ENCODE measurements at regions not wholly inside any gene's neighbourhood (a gene's known extent, or its start where the extent isn't known, plus 50 kb on each side); places are given as distances from the start of the nearest gene placed in this dataset.

DNA sequence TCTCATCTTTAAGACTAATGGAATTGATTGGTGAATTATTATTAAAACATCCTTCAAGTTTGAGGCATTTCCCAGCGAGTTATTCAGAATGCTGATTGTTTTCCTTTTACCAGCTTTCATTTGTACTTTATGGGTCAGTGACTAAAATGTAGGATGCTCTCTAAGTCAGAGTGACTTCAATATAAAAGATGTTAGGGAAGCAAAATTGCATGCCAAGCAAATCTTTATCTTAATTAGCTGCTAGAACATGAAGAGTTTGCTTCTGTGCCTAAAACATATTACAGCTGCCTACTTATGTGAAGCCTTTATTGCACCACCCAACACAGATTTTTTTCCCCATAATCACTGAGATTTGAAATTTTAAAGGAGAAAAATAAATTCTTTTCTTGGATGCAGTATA is 79.8 kb upstream of the CYYR1 start:
- DNase-seq: no peak

DNA sequence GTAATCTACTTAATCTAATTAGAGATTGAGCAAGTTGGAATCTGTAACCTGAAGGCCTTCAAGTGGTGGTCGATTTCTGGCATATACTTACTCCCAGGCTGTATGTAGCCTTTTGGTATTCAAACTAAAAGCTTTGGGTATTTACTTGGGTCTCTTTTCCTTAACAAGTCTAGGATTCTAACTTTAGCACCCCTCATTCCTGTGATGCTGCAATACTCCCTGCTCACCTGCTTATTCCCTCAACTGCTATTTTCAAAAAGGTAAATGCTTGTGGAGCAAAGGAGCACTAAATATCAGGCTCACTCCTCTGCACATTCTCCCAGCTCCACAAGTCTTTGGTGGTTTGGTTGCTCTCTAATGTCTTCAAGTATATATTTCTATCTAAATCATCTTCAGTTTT is 68.0 kb upstream of the CYYR1 start:
- DNase-seq: no peak

DNA sequence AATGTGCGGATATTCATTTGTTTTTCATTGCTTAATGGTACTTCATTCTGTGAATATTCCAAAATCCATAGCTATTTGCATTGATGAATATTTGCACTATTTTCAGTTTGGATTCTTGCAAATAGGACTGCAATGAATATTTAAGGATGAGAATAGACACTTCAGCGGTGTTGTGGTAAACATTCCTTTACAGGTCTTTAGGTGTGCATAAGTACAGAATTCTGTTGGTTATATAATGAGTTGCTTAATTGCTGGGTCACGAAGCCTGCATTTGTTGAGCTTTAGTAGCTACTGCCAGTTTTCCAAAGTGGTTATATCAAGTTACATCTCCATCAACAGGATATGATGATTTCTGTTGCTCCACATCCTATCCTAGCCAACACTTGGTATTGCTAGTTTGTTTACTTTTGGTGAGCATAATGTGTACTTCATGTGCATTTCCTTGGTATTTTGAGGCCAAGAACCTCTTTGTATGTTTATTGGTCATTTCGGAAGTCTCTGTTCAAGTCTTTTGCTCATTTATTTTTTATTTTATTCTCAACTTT is 64.2 kb upstream of the CYYR1 start:
- DNase-seq: no peak

DNA sequence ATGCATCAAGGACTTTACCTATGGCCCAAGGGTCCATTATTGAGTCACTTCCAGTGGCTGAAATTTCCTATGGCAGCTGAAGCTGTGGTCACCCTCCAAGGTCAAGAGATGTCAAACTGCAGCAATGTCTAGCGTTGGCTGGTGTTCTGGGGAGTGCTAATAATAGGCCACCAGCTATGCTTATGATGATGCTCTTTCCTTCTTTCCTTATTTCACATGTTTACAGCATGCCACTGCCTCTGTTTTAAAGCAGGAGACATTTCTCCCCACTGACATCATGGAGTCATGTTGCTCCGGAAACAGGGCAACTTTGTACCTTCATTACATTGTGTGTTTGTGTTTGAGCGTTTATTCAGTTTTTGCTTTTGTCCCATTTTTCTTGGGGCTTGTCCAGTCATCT is 62.6 kb upstream of the CYYR1 start:
- DNase-seq: no peak

DNA sequence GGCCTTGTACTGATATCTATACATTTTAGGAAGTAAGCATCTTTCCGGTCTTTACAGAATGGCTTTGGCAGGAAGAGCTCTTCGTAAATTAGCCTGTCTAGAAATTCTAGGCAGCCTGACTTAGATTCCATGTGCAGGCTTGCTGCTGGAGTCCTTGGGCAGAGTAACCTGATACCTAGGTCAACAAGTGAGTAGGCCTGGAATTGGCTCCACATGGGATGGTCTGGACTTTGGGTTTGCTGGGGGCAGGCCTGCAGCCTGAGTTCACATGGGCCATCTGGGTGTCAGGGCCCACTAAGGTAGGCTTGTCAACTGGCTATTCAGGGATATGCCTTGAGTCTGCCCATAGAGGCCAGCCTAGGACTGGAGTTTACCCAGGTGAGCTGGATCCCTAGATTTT is 59.6 kb upstream of the CYYR1 start:
- DNase-seq: no peak

DNA sequence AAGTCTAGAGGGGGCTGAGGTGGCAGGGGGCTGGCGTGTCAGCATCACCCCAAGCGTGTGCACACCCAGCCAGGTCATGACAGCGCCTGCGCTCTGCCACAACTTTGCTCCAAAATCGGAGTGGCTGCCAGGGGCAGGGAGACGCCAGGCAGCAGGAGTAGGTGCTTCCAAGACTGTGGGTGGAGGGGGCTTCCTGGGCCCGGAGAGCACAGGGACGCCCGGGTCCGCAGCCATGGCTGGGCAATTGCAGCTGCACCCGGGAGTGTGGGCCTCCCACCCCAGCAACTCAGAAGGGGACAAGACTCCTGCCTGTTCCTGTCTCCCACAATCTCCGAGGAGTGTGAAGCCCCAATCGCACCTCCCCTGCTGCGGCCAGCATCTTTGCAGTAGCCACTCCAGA is 53.1 kb upstream of the CYYR1 start:
- DNase-seq: no peak

DNA sequence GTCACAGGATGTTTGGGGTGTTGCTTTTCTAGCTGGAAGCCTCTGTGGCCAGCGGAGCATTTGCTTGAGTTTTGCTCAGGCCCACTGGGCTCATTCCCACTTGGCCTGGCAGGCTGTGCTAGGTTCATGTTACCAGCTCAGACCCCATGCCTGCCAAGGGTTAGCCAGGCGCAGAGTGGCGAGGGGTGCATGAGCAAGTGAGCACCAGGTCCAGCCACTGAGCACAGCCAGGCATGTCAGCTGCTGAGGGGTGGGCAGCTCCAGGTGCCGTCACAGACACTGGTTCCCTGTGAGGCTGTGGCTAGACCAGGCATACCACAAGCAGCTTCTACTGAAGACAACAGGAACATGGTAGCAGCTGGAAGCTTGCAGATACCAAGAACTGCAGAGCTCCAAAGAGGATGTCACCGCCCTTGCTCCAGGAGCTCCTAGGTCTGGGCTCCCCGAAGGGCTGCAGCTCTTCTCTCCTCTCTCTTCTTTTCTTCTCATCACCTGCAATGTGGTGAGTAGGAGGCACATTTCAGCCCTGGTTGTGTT is 52.0 kb upstream of the CYYR1 start:
- no peak for DNase-seq

Measured in midbrain (tissue), 1 donor.